Endodermal cell (in vitro differentiated cells): ENCODE measurements at regions not wholly inside any gene's neighbourhood (a gene's known extent, or its start where the extent isn't known, plus 50 kb on each side); places are given as distances from the start of the nearest gene placed in this dataset.
"Not testable (repeated sequence)": the region's sequence is repeated elsewhere in the genome, so short reads cannot be mapped to it uniquely, and the experiment has no call there.

Experiments
- DNase-seq: peaks from one replicate; pipeline ENCODE4 v3.0.0-alpha.2; 2017
- H3K27ac ChIP-seq: 2 replicates; pipeline ENCODE4 v1.5.1; 2013; ENCODE audit warnings: mild to moderate bottlenecking, low read depth, low read length, moderate library complexity
- H3K27me3 ChIP-seq: 2 replicates; pipeline ENCODE4 v1.6.1; 2013; ENCODE audit warnings: mild to moderate bottlenecking, low read length, moderate library complexity; ENCODE audit not compliant: insufficient read depth, control insufficient read depth, poor library complexity, severe bottlenecking
- H3K36me3 ChIP-seq: 2 replicates; pipeline ENCODE4 v1.7.0; 2013; ENCODE audit warnings: mild to moderate bottlenecking, low read length, moderate library complexity; ENCODE audit not compliant: control insufficient read depth, insufficient read depth
- H3K4me1 ChIP-seq: one replicate; pipeline ENCODE4 v1.7.0; 2013; ENCODE audit warnings: low read length; ENCODE audit not compliant: control insufficient read depth, insufficient read depth
- H3K4me3 ChIP-seq: 2 replicates; pipeline ENCODE4 v1.5.1; 2013; ENCODE audit warnings: mild to moderate bottlenecking, low read length, moderate library complexity
- H3K9ac ChIP-seq: 2 replicates; pipeline ENCODE4 v1.6.1; 2013; ENCODE audit warnings: mild to moderate bottlenecking, low read length, moderate library complexity; ENCODE audit not compliant: poor library complexity, severe bottlenecking; ENCODE audit errors: extremely low read depth
- H3K9me3 ChIP-seq: 2 replicates; pipeline ENCODE4 v1.6.1; 2013; ENCODE audit warnings: mild to moderate bottlenecking, low read length, moderate library complexity; ENCODE audit not compliant: control insufficient read depth
- H3K27ac Mint-ChIP-seq: 2 replicates; pipeline ENCODE4 v1.8.0; 2020; ENCODE audit warnings: mixed read lengths
- H3K27me3 Mint-ChIP-seq: 2 replicates; pipeline ENCODE4 v1.8.0; 2021; ENCODE audit warnings: mild to moderate bottlenecking, mixed read lengths; ENCODE audit not compliant: insufficient read depth
- H3K36me3 Mint-ChIP-seq: 2 replicates; pipeline ENCODE4 v1.8.0; 2020; ENCODE audit warnings: low read depth, mixed read lengths
- H3K4me1 Mint-ChIP-seq: 2 replicates; pipeline ENCODE4 v1.8.0; 2020; ENCODE audit warnings: mixed read lengths
- H3K4me3 Mint-ChIP-seq: 2 replicates; pipeline ENCODE4 v1.8.0; 2020; ENCODE audit warnings: mild to moderate bottlenecking, moderate library complexity, mixed read lengths
- H3K9me3 Mint-ChIP-seq: 2 replicates; pipeline ENCODE4 v1.8.0; 2020; ENCODE audit warnings: mild to moderate bottlenecking, mixed read lengths
- CTCF ChIP-seq: fragments of 200-600 bp; sonication (generic); conservative IDR thresholded peaks from 2 replicates; pipeline ENCODE4 v1.5.0; 2021; ENCODE audit warnings: antibody characterized with exemption, mild to moderate bottlenecking
- WGBS, 2 experiments: methylation state at CpG; one replicate each; pipeline versions ENCODE4 v1.1.5 to v1.1.7; 2013; ENCODE audit warnings: missing lambda C conversion rate in 2 of 2, mixed read lengths in 1 of 2; ENCODE audit not compliant: insufficient coverage in 1 of 2, insufficient read length in 1 of 2; 5-methylcytosine and 5-hydroxymethylcytosine counted together

GRCh38 chr17:20930081-20930760, 112.6 kb downstream of the USP22 start:
- DNase-seq, result no peak
- H3K4me1 ChIP-seq, result no peaks in the 10 kb centered on the region
- no peak for TF ChIP-seq CTCF
- H3K9ac ChIP-seq, result no peak overlapping the region
- Mint-ChIP-seq H3K9me3 (no peaks in the 10 kb centered on the region), H3K27ac (no peak overlapping the region), H3K27me3 (no peaks in the 10 kb centered on the region), H3K4me3 (no peak overlapping the region), H3K4me1 (no peaks in the 10 kb centered on the region), H3K36me3 (peaks cover 2% of the 10 kb centered on the region)
- no peaks in the 10 kb centered on the region for H3K27me3 ChIP-seq
- no peak overlapping the region for H3K27ac ChIP-seq
- H3K4me3 ChIP-seq, result no peak overlapping the region
- H3K9me3 ChIP-seq, result no peaks in the 10 kb centered on the region
- 88 to 94% methylated on average over 4 to 5 of the region's 5 CpGs for WGBS, 2 experiments
- H3K36me3 ChIP-seq, result no peaks in the 10 kb centered on the region

GRCh38 chr17:20933040-20933439, 109.8 kb downstream of the USP22 start:
- not testable (repeated sequence) for H3K4me1 Mint-ChIP-seq, H3K4me3 ChIP-seq, DNase-seq, H3K27ac ChIP-seq, H3K27me3 ChIP-seq, H3K9me3 ChIP-seq, H3K36me3 ChIP-seq, H3K9ac ChIP-seq, H3K27me3 Mint-ChIP-seq, H3K36me3 Mint-ChIP-seq, H3K9me3 Mint-ChIP-seq, H3K4me3 Mint-ChIP-seq, H3K4me1 ChIP-seq, H3K27ac Mint-ChIP-seq
- 96 to 100% methylated on average over 2 of the region's 3 CpGs for WGBS, 2 experiments

- H3K4me1 Mint-ChIP-seq, result no peaks in the 10 kb centered on the region
- Histone ChIP-seq H3K4me1 (no peaks in the 10 kb centered on the region), H3K27me3 (no peaks in the 10 kb centered on the region), H3K9me3 (no peaks in the 10 kb centered on the region), H3K9ac (no peak overlapping the region), H3K4me3 (no peak overlapping the region), H3K36me3 (no peaks in the 10 kb centered on the region), H3K27ac (no peak overlapping the region)
- peak overlapping the region; percentile 40 for H3K27ac Mint-ChIP-seq
- DNase-seq, result no peak
- no peak overlapping the region for H3K4me3 Mint-ChIP-seq
- H3K27me3 Mint-ChIP-seq, result no peaks in the 10 kb centered on the region
- H3K36me3 Mint-ChIP-seq, result peaks cover 2% of the 10 kb centered on the region
- no peaks in the 10 kb centered on the region for H3K9me3 Mint-ChIP-seq
- TF ChIP-seq CTCF, result no peak
Measured at GRCh38 chr17:20934288-20934687, 108.5 kb downstream of the USP22 start.

- Histone ChIP-seq H3K9me3 (no peaks in the 10 kb centered on the region), H3K27ac (no peak overlapping the region), H3K36me3 (no peaks in the 10 kb centered on the region), H3K4me1 (no peaks in the 10 kb centered on the region), H3K27me3 (no peaks in the 10 kb centered on the region), H3K9ac (no peak overlapping the region), H3K4me3 (no peak overlapping the region)
- Mint-ChIP-seq H3K9me3 (no peaks in the 10 kb centered on the region), H3K27ac (no peak overlapping the region), H3K4me1 (no peaks in the 10 kb centered on the region), H3K4me3 (no peak overlapping the region), H3K27me3 (no peaks in the 10 kb centered on the region), H3K36me3 (peaks cover 2% of the 10 kb centered on the region)
- no peak for TF ChIP-seq CTCF
- no peak for DNase-seq
- WGBS, 2 experiments, result 88 to 100% methylated on average over 2 of the region's 2 CpGs
Measured at GRCh38 chr17:20935740-20936139, 107.1 kb downstream of the USP22 start.
